Iris pigment epithelial cell (primary cell): ENCODE measurements at regions not wholly inside any gene's neighbourhood (a gene's known extent, or its start where the extent isn't known, plus 50 kb on each side); places are given as distances from the start of the nearest gene placed in this dataset.
"Not testable (repeated sequence)": the region's sequence is repeated elsewhere in the genome, so short reads cannot be mapped to it uniquely, and the experiment has no call there.

Experiments
- DNase-seq: peaks from one replicate; pipeline ENCODE4 v3.0.0-alpha.2; 2011; ENCODE audit warnings: low read depth

GRCh38 chr12:84495711-84496110 lies 416.9 kb downstream of the SLC6A15 start:
- DNase-seq = no peak

GRCh38 chr12:84492351-84492883 lies 420.2 kb downstream of the SLC6A15 start:
- DNase-seq = no peak

- DNase-seq = no peak
Measured at GRCh38 chr12:84484798-84485197, 427.8 kb downstream of the SLC6A15 start.

- no peak for DNase-seq
Measured at GRCh38 chr12:84480803-84481202, 431.8 kb downstream of the SLC6A15 start.

GRCh38 chr12:84470361-84470760 lies 442.2 kb downstream of the SLC6A15 start:
- no peak for DNase-seq

GRCh38 chr12:84464616-84465015 lies 448.0 kb downstream of the SLC6A15 start:
- no peak for DNase-seq

- DNase-seq = no peak
Measured at GRCh38 chr12:84463741-84464495, 448.7 kb downstream of the SLC6A15 start.

- DNase-seq = no peak
Measured at GRCh38 chr12:84455598-84455997, 457.0 kb downstream of the SLC6A15 start.

- not testable (repeated sequence) for DNase-seq
Measured at GRCh38 chr12:84446478-84446877, 466.1 kb downstream of the SLC6A15 start.

GRCh38 chr12:84436134-84436533 lies 476.5 kb downstream of the SLC6A15 start:
- DNase-seq = no peak

- no peak for DNase-seq
Measured at GRCh38 chr12:84435682-84436081, 476.9 kb downstream of the SLC6A15 start.

- DNase-seq = no peak
Measured at GRCh38 chr12:84422340-84422739, 490.3 kb downstream of the SLC6A15 start.

- no peak for DNase-seq
Measured at GRCh38 chr12:84421103-84421502, 491.5 kb downstream of the SLC6A15 start.

- no peak for DNase-seq
Measured at GRCh38 chr12:84416626-84417025, 496.0 kb downstream of the SLC6A15 start.

- no peak for DNase-seq
Measured at GRCh38 chr12:84415946-84416345, 496.7 kb downstream of the SLC6A15 start.

GRCh38 chr12:84413656-84414055 lies 498.9 kb downstream of the SLC6A15 start:
- DNase-seq = no peak

- DNase-seq = no peak
Measured at GRCh38 chr12:84412226-84412625, 500.4 kb downstream of the SLC6A15 start.

GRCh38 chr12:84411031-84411430 lies 501.6 kb downstream of the SLC6A15 start:
- no peak for DNase-seq

GRCh38 chr12:84408936-84409335 lies 503.7 kb downstream of the SLC6A15 start:
- no peak for DNase-seq

- not testable (repeated sequence) for DNase-seq
Measured at GRCh38 chr12:84406720-84407119, 505.9 kb downstream of the SLC6A15 start.

GRCh38 chr12:84397846-84398245 lies 514.8 kb downstream of the SLC6A15 start:
- DNase-seq = no peak

- peak; percentile 4 for DNase-seq
Measured at GRCh38 chr12:84397263-84397662, 515.3 kb downstream of the SLC6A15 start.

GRCh38 chr12:84391176-84391575 lies 521.4 kb downstream of the SLC6A15 start:
- DNase-seq = not testable (repeated sequence)

GRCh38 chr12:84384384-84384783 lies 528.2 kb downstream of the SLC6A15 start:
- DNase-seq = no peak
